Ovary (tissue), 3 donors: ENCODE measurements at regions not wholly inside any gene's neighbourhood (a gene's known extent, or its start where the extent isn't known, plus 50 kb on each side); places are given as distances from the start of the nearest gene placed in this dataset.

Experiments
- CTCF ChIP-seq, 3 donors: fragments of 450-650 bp in 2 of 3; fragments of 200-600 bp in 1 of 3; IDR thresholded peaks; one replicate each; pipeline versions ENCODE4 v1.5.1 to v1.8.0; 2016 to 2022; ENCODE audit warnings: antibody characterized with exemption in 3 of 3, mild to moderate bottlenecking in 1 of 3
- POLR2A ChIP-seq: fragments of 450-650 bp; IDR thresholded peaks from one replicate; pipeline ENCODE4 v1.6.1; 2017; ENCODE audit warnings: antibody characterized with exemption, mild to moderate bottlenecking, moderate library complexity
- donor health status: DM: no; HTN: no; CAD: no.

- no peak for TF ChIP-seq POLR2A
- TF ChIP-seq CTCF (IDR thresholded peaks at IDR 0.05): no peak
Measured at GRCh38 chr10:30117812-30118501, 58.6 kb upstream of the JCAD start.
